Nephron (organoid): ENCODE measurements at regions not wholly inside any gene's neighbourhood (a gene's known extent, or its start where the extent isn't known, plus 50 kb on each side); places are given as distances from the start of the nearest gene placed in this dataset.
"Not testable (repeated sequence)": the region's sequence is repeated elsewhere in the genome, so short reads cannot be mapped to it uniquely, and the experiment has no call there.

ENCODE experiments used
- H3K27ac Mint-ChIP-seq, 3 experiments: 2 replicates each; pipeline ENCODE4 v1.8.0; 2020; ENCODE audit warnings: mixed read lengths in 3 of 3, mild to moderate bottlenecking in 2 of 3, moderate library complexity in 1 of 3
- H3K27me3 Mint-ChIP-seq: 2 replicates; pipeline ENCODE4 v1.8.0; 2021; ENCODE audit warnings: low read depth, mild to moderate bottlenecking, moderate library complexity, mixed read lengths
- H3K36me3 Mint-ChIP-seq: 2 replicates; pipeline ENCODE4 v1.8.0; 2020; ENCODE audit warnings: low read depth, mixed read lengths
- H3K4me1 Mint-ChIP-seq: 2 replicates; pipeline ENCODE4 v1.8.0; 2020; ENCODE audit warnings: mixed read lengths
- H3K4me3 Mint-ChIP-seq, 3 experiments: 2 replicates each; pipeline ENCODE4 v1.8.0; 2020; ENCODE audit warnings: mild to moderate bottlenecking in 3 of 3, mixed read lengths in 3 of 3, moderate library complexity in 2 of 3
- H3K9me3 Mint-ChIP-seq: 2 replicates; pipeline ENCODE4 v1.8.0; 2020; ENCODE audit warnings: mixed read lengths
- CTCF ChIP-seq, 3 experiments: fragments of 200-600 bp; sonication (generic); IDR thresholded peaks; one replicate each; pipeline ENCODE4 v1.5.0; 2021; ENCODE audit warnings: antibody characterized with exemption in 3 of 3; ENCODE audit not compliant: unreplicated experiment in 3 of 3

GRCh38 chr7:86454753-86455152 lies 189.0 kb upstream of the GRM3 start:
- Mint-ChIP-seq H3K27ac (no peak overlapping the region), H3K4me3 (no peak overlapping the region), H3K4me1 (peaks cover 6% of the 10 kb centered on the region), H3K36me3 (no peaks in the 10 kb centered on the region), H3K9me3 (no peaks in the 10 kb centered on the region), H3K27me3 (no peaks in the 10 kb centered on the region)
- no peak for TF ChIP-seq CTCF (IDR thresholded peaks at IDR 0.05; ENCODE audit: unreplicated experiment in 3 of 3)

- Mint-ChIP-seq H3K36me3 (no peaks in the 10 kb centered on the region), H3K27me3 (no peaks in the 10 kb centered on the region), H3K4me1 (peaks cover 6% of the 10 kb centered on the region), H3K27ac (no peak overlapping the region), H3K9me3 (no peaks in the 10 kb centered on the region), H3K4me3 (no peak overlapping the region)
- TF ChIP-seq CTCF (IDR thresholded peaks at IDR 0.05; ENCODE audit: unreplicated experiment in 3 of 3) = no peak
Measured at GRCh38 chr7:86453454-86453853, 190.3 kb upstream of the GRM3 start.

- Mint-ChIP-seq H3K27me3 (no peaks in the 10 kb centered on the region), H3K9me3 (no peaks in the 10 kb centered on the region), H3K27ac (no peak overlapping the region), H3K4me1 (peaks cover 6% of the 10 kb centered on the region), H3K36me3 (no peaks in the 10 kb centered on the region), H3K4me3 (no peak overlapping the region)
- no peak for TF ChIP-seq CTCF (IDR thresholded peaks at IDR 0.05; ENCODE audit: unreplicated experiment in 3 of 3)
Measured at GRCh38 chr7:86448856-86449255, 194.9 kb upstream of the GRM3 start.

- no peaks in the 10 kb centered on the region for H3K4me1 Mint-ChIP-seq
- TF ChIP-seq CTCF (IDR thresholded peaks at IDR 0.05; ENCODE audit: unreplicated experiment in 3 of 3) = no peak
- no peaks in the 10 kb centered on the region for H3K27me3 Mint-ChIP-seq
- H3K9me3 Mint-ChIP-seq = no peaks in the 10 kb centered on the region
- H3K36me3 Mint-ChIP-seq = no peaks in the 10 kb centered on the region
- H3K4me3 Mint-ChIP-seq = no peak overlapping the region
- H3K27ac Mint-ChIP-seq = no peak overlapping the region
Measured at GRCh38 chr7:86445285-86445684, 198.4 kb upstream of the GRM3 start.

- Mint-ChIP-seq H3K4me3 (no peak overlapping the region), H3K4me1 (no peaks in the 10 kb centered on the region)
Measured at GRCh38 chr7:86444245-86444644, 199.5 kb upstream of the GRM3 start.

GRCh38 chr7:86440420-86440819 lies 203.3 kb upstream of the GRM3 start:
- H3K9me3 Mint-ChIP-seq = not testable (repeated sequence)

More at GRCh38 chr7:86444245-86444644, 199.5 kb upstream of the GRM3 start:
- H3K36me3 Mint-ChIP-seq = no peaks in the 10 kb centered on the region
- no peak for TF ChIP-seq CTCF (IDR thresholded peaks at IDR 0.05; ENCODE audit: unreplicated experiment in 3 of 3)
- no peaks in the 10 kb centered on the region for H3K27me3 Mint-ChIP-seq
- no peak overlapping the region for H3K27ac Mint-ChIP-seq
- H3K9me3 Mint-ChIP-seq = no peaks in the 10 kb centered on the region

More at GRCh38 chr7:86440420-86440819, 203.3 kb upstream of the GRM3 start:
- not testable (repeated sequence) for H3K4me1 Mint-ChIP-seq, H3K36me3 Mint-ChIP-seq, H3K4me3 Mint-ChIP-seq, H3K27ac Mint-ChIP-seq, H3K27me3 Mint-ChIP-seq
